Ishikawa (cell line): ENCODE measurements at regions not wholly inside any gene's neighbourhood (a gene's known extent, or its start where the extent isn't known, plus 50 kb on each side); places are given as distances from the start of the nearest gene placed in this dataset.

Experiments
- CEBPB ChIP-seq: IDR thresholded peaks from 2 replicates; pipeline ENCODE4 v1.6.1; 2012
- CREB1 ChIP-seq: IDR thresholded peaks from 2 replicates; pipeline ENCODE4 v1.6.1; 2012; ENCODE audit warnings: low read depth
- EGR1 ChIP-seq: IDR thresholded peaks from 2 replicates; pipeline ENCODE4 v1.6.1; 2012
- EP300 ChIP-seq: IDR thresholded peaks from 2 replicates; pipeline ENCODE4 v1.6.1; 2012; ENCODE audit warnings: borderline replicate concordance
- FOXM1 ChIP-seq: IDR thresholded peaks from 2 replicates; pipeline ENCODE4 v1.6.1; 2012; ENCODE audit warnings: low read depth, borderline replicate concordance
- NFIC ChIP-seq: IDR thresholded peaks from 2 replicates; pipeline ENCODE4 v1.6.1; 2012
- RAD21 ChIP-seq: IDR thresholded peaks from 2 replicates; pipeline ENCODE4 v1.6.1; 2012; ENCODE audit warnings: low read depth
- TAF1 ChIP-seq: IDR thresholded peaks from 2 replicates; pipeline ENCODE4 v1.6.1; 2012; ENCODE audit warnings: low read depth, mild to moderate bottlenecking
- TCF12 ChIP-seq: IDR thresholded peaks from 2 replicates; pipeline ENCODE4 v1.6.1; 2012; ENCODE audit warnings: low read depth
- TEAD4 ChIP-seq: IDR thresholded peaks from 2 replicates; pipeline ENCODE4 v1.6.1; 2012
- YY1 ChIP-seq: IDR thresholded peaks from 2 replicates; pipeline ENCODE4 v1.6.1; 2012; ENCODE audit warnings: low read depth
- ZBTB7A ChIP-seq: IDR thresholded peaks from 2 replicates; pipeline ENCODE4 v1.6.1; 2012; ENCODE audit warnings: low read depth
- TF ChIP-seq, protein P1 (sequence below): IDR thresholded peaks from 2 replicates; pipeline ENCODE4 v1.6.1; 2012; ENCODE audit warnings: low read depth, mild to moderate bottlenecking
- TF ChIP-seq, protein P2 (sequence below): IDR thresholded peaks from 2 replicates; pipeline ENCODE4 v1.6.1; 2012
- TF ChIP-seq, protein P3 (sequence below): IDR thresholded peaks from 2 replicates; pipeline ENCODE4 v1.6.1; 2012

DNA sequence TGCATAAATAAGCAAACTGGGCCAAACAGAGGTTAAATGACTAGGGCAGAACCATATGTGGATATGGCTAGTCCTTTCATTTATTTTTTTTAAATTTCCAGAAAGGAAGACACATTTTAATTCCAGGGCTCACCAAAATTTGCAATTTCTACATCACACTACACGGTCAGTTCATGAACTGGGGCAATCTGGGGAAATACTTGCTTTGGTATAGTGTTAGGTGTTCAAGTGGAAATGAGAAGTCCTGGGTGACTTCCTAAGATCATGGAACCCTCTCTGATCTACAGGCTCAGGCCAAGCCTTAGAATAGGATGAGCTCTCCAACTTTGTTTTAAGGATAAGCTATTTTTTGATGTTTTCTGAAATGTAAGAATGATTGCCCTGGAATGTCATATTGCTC, 128.6 kb upstream of the SPACA1 start:
- TF ChIP-seq EP300 (no peak), ZBTB7A (no peak), EGR1 (no peak), YY1 (no peak), CEBPB (no peak), TEAD4 (no peak), TCF12 (no peak), RAD21 (no peak), TAF1 (no peak), NFIC (no peak), FOXM1 (no peak), CREB1 (no peak)
- TF ChIP-seq, protein P1, sequence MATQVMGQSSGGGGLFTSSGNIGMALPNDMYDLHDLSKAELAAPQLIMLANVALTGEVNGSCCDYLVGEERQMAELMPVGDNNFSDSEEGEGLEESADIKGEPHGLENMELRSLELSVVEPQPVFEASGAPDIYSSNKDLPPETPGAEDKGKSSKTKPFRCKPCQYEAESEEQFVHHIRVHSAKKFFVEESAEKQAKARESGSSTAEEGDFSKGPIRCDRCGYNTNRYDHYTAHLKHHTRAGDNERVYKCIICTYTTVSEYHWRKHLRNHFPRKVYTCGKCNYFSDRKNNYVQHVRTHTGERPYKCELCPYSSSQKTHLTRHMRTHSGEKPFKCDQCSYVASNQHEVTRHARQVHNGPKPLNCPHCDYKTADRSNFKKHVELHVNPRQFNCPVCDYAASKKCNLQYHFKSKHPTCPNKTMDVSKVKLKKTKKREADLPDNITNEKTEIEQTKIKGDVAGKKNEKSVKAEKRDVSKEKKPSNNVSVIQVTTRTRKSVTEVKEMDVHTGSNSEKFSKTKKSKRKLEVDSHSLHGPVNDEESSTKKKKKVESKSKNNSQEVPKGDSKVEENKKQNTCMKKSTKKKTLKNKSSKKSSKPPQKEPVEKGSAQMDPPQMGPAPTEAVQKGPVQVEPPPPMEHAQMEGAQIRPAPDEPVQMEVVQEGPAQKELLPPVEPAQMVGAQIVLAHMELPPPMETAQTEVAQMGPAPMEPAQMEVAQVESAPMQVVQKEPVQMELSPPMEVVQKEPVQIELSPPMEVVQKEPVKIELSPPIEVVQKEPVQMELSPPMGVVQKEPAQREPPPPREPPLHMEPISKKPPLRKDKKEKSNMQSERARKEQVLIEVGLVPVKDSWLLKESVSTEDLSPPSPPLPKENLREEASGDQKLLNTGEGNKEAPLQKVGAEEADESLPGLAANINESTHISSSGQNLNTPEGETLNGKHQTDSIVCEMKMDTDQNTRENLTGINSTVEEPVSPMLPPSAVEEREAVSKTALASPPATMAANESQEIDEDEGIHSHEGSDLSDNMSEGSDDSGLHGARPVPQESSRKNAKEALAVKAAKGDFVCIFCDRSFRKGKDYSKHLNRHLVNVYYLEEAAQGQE: no peak
- TF ChIP-seq, protein P2, sequence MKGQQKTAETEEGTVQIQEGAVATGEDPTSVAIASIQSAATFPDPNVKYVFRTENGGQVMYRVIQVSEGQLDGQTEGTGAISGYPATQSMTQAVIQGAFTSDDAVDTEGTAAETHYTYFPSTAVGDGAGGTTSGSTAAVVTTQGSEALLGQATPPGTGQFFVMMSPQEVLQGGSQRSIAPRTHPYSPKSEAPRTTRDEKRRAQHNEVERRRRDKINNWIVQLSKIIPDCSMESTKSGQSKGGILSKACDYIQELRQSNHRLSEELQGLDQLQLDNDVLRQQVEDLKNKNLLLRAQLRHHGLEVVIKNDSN: no peak
- TF ChIP-seq, protein P3, sequence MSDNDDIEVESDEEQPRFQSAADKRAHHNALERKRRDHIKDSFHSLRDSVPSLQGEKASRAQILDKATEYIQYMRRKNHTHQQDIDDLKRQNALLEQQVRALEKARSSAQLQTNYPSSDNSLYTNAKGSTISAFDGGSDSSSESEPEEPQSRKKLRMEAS: no peak

DNA sequence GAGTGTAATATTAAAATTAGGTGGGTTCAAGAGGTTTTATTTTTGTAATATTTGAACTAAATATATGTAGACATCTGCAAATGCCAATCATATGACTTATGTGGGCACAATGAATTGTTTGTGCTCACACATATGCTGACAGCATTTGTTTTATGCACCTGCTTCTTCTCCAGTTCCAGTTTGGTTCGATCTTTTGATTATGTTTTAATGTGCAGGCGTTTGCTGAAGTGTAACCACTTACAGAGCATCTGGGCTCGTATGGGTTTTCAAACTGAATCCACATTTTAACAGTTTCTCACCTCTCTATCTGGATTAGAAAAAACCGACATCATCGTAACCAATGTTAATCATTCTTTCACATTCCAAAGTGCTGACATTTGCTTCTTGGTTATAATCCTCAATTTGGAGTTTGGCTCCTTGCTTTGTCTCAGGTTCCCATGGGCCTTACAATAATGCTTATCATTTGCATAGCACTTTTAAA, 129.1 kb upstream of the SPACA1 start:
- TF ChIP-seq FOXM1 (no peak), RAD21 (no peak), ZBTB7A (no peak), TEAD4 (no peak), CEBPB (no peak), CREB1 (no peak), EGR1 (no peak), NFIC (no peak), TCF12 (no peak), YY1 (no peak), EP300 (no peak)
- TF ChIP-seq, protein P2: no peak
- TF ChIP-seq, protein P3: no peak

DNA sequence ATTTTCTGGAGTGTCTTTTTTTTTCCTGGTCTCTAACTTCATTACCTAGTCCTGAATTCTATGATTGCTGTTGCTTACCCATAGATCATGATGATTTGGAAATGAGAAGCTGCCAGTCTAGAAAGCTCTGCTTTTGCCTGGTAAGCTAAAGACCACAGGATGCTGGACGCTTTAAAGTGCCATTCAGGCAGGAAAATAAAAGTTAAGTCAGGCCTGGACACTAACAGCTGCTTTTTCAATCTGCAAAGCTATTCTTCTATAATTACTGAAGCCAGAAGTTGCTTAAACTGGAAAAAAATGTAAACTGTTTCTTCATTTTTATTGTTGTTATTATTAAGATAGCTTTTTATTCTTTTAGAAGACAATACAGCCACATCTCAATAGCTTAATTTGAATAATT, 129.8 kb upstream of the SPACA1 start:
- TF ChIP-seq TAF1 (no peak), TCF12 (no peak), EP300 (no peak), TEAD4 (no peak), FOXM1 (no peak), YY1 (no peak), EGR1 (no peak), CEBPB (no peak), ZBTB7A (no peak), CREB1 (no peak), RAD21 (no peak), NFIC (no peak)
- TF ChIP-seq, protein P3: no peak
- TF ChIP-seq, protein P2: no peak
- TF ChIP-seq, protein P1: no peak

DNA sequence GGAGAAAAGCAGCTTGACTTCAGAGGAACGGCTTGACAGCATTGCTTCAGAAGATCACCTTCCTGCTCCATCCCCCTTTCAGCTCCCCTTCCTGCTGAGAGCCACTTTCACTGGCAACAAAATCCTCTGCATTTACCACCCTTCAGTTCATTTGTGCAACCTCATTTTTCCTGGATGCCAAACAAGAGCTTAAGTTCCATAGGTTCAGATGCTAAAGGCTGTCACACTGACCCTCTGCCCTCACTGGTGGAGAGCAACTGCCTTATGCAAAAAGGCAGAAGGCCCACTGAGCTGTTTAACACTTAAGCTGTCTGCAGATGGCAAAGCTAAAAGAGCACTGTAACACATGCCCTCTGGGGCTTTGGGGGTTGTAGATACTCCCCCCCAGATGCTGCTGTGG, 131.2 kb upstream of the SPACA1 start:
- TF ChIP-seq, protein P2: no peak
- TF ChIP-seq FOXM1 (no peak), RAD21 (no peak), CREB1 (no peak), YY1 (no peak), NFIC (no peak), TEAD4 (no peak), EP300 (no peak), CEBPB (no peak), TCF12 (no peak), ZBTB7A (no peak), EGR1 (no peak), TAF1 (no peak)
- TF ChIP-seq, protein P3: no peak
- TF ChIP-seq, protein P1: no peak
